H9 (cell line): ENCODE measurements at regions not wholly inside any gene's neighbourhood (a gene's known extent, or its start where the extent isn't known, plus 50 kb on each side); places are given as distances from the start of the nearest gene placed in this dataset.

Source experiments
- DNase-seq: peaks from one replicate; pipeline ENCODE4 v3.0.0-alpha.2; 2017
- H2AFZ ChIP-seq: one replicate; pipeline ENCODE4 v1.6.1; 2013; ENCODE audit warnings: mild to moderate bottlenecking, low read length, control low read depth, moderate library complexity
- H2AK5ac ChIP-seq: 2 replicates; pipeline ENCODE4 v1.6.1; 2013; ENCODE audit warnings: low read length, control low read depth, mixed read lengths; ENCODE audit not compliant: insufficient read length
- H2BK120ac ChIP-seq: one replicate; pipeline ENCODE4 v1.6.1; 2013; ENCODE audit warnings: low read depth, mild to moderate bottlenecking, low read length, control low read depth, inconsistent platforms; ENCODE audit not compliant: poor library complexity, severe bottlenecking
- H2BK12ac ChIP-seq: 2 replicates; pipeline ENCODE4 v1.6.1; 2013; ENCODE audit warnings: low read length, control low read depth, mixed read lengths, low read depth; ENCODE audit not compliant: insufficient read length
- H2BK15ac ChIP-seq: 2 replicates; pipeline ENCODE4 v1.6.1; 2013; ENCODE audit warnings: low read depth, low read length, control low read depth
- H2BK20ac ChIP-seq: one replicate; pipeline ENCODE4 v1.6.1; 2013; ENCODE audit warnings: low read depth, mild to moderate bottlenecking, low read length, control low read depth, inconsistent platforms; ENCODE audit not compliant: poor library complexity, severe bottlenecking
- H2BK5ac ChIP-seq: 2 replicates; pipeline ENCODE4 v1.6.1; 2013; ENCODE audit warnings: low read length, control low read depth, mixed read lengths; ENCODE audit not compliant: insufficient read length
- H3K14ac ChIP-seq: 2 replicates; pipeline ENCODE4 v1.6.1; 2013; ENCODE audit warnings: low read length, control low read depth; ENCODE audit not compliant: insufficient read depth
- H3K18ac ChIP-seq: 2 replicates; pipeline ENCODE4 v1.6.1; 2013; ENCODE audit warnings: low read depth, mild to moderate bottlenecking, mixed read lengths, low read length, control low read depth; ENCODE audit not compliant: insufficient read length
- H3K23ac ChIP-seq: 2 replicates; pipeline ENCODE4 v1.6.1; 2013; ENCODE audit warnings: low read length, control low read depth, mixed read lengths, low read depth; ENCODE audit not compliant: insufficient read length
- H3K23me2 ChIP-seq: 2 replicates; pipeline ENCODE4 v1.6.1; 2013; ENCODE audit warnings: low read depth, mild to moderate bottlenecking, mixed read lengths, low read length, control low read depth; ENCODE audit not compliant: insufficient read length, poor library complexity, severe bottlenecking
- H3K27ac ChIP-seq: 2 replicates; pipeline ENCODE4 v1.5.1; 2013; ENCODE audit warnings: low read length, control low read depth, mixed read lengths, low read depth; ENCODE audit not compliant: insufficient read length
- H3K27me3 ChIP-seq: 2 replicates; pipeline ENCODE4 v1.6.1; 2013; ENCODE audit warnings: low read length, control low read depth, inconsistent platforms; ENCODE audit not compliant: insufficient read depth
- H3K4ac ChIP-seq: 2 replicates; pipeline ENCODE4 v1.6.1; 2013; ENCODE audit warnings: low read depth, mild to moderate bottlenecking, control low read depth, inconsistent platforms, low read length, moderate library complexity
- H3K4me1 ChIP-seq: 2 replicates; pipeline ENCODE4 v1.6.1; 2013; ENCODE audit warnings: low read length, control low read depth, inconsistent platforms; ENCODE audit not compliant: insufficient read depth
- H3K4me2 ChIP-seq: 2 replicates; pipeline ENCODE4 v1.6.1; 2013; ENCODE audit warnings: low read length, control low read depth, mixed read lengths; ENCODE audit not compliant: insufficient read length, insufficient read depth
- H3K56ac ChIP-seq: 2 replicates; pipeline ENCODE4 v1.6.1; 2013; ENCODE audit warnings: low read depth, mild to moderate bottlenecking, mixed read lengths, low read length, control low read depth; ENCODE audit not compliant: insufficient read length
- H3K79me1 ChIP-seq: 2 replicates; pipeline ENCODE4 v1.6.1; 2013; ENCODE audit warnings: low read depth, mild to moderate bottlenecking, moderate library complexity, low read length, control low read depth, inconsistent platforms; ENCODE audit not compliant: insufficient read depth, poor library complexity, severe bottlenecking
- H3K79me2 ChIP-seq: 2 replicates; pipeline ENCODE4 v1.6.1; 2013; ENCODE audit warnings: low read length, control low read depth, inconsistent platforms; ENCODE audit not compliant: insufficient read depth
- H3K9ac ChIP-seq: 2 replicates; pipeline ENCODE4 v1.6.1; 2013; ENCODE audit warnings: low read length, control low read depth, mixed read lengths; ENCODE audit not compliant: insufficient read length; ENCODE audit errors: extremely low read depth
- H3K9me3 ChIP-seq: one replicate; pipeline ENCODE4 v1.6.1; 2013; ENCODE audit warnings: low read depth, low read length, inconsistent platforms; ENCODE audit not compliant: control insufficient read depth
- H3T11ph ChIP-seq: one replicate; pipeline ENCODE4 v1.6.1; 2013; ENCODE audit warnings: mild to moderate bottlenecking, low read length, control low read depth, inconsistent platforms
- H4K20me1 ChIP-seq: one replicate; pipeline ENCODE4 v1.6.1; 2013; ENCODE audit not compliant: control insufficient read depth, insufficient read length, insufficient read depth
- H4K5ac ChIP-seq: 2 replicates; pipeline ENCODE4 v1.6.1; 2013; ENCODE audit warnings: low read depth, mild to moderate bottlenecking, mixed read lengths, low read length, control low read depth; ENCODE audit not compliant: insufficient read length
- H4K8ac ChIP-seq: replicated peaks from 2 replicates; pipeline ENCODE4 v1.6.1; 2013; ENCODE audit warnings: low read length, control low read depth, mixed read lengths, low read depth; ENCODE audit not compliant: insufficient read length
- H4K91ac ChIP-seq: 2 replicates; pipeline ENCODE4 v1.6.1; 2013; ENCODE audit warnings: low read depth, mild to moderate bottlenecking, moderate library complexity, mixed read lengths, low read length, control low read depth; ENCODE audit not compliant: insufficient read length
- H3K27ac Mint-ChIP-seq, 3 experiments: 2 replicates in 2 of 3; 3 replicates in 1 of 3; pipeline ENCODE4 v1.8.0; 2020 to 2021; ENCODE audit warnings: mixed read lengths in 3 of 3, mild to moderate bottlenecking in 1 of 3, moderate library complexity in 1 of 3
- H3K27me3 Mint-ChIP-seq: 2 replicates; pipeline ENCODE4 v1.8.0; 2021; ENCODE audit warnings: low read depth, mild to moderate bottlenecking, moderate library complexity, mixed read lengths
- H3K36me3 Mint-ChIP-seq, 3 experiments: 2 replicates in 2 of 3; 3 replicates in 1 of 3; pipeline ENCODE4 v1.8.0; 2020 to 2021; ENCODE audit warnings: low read depth in 3 of 3, mixed read lengths in 3 of 3; ENCODE audit not compliant: insufficient read depth in 1 of 3
- H3K4me1 Mint-ChIP-seq, 2 experiments: 2 replicates each; pipeline ENCODE4 v1.8.0; 2020; ENCODE audit warnings: mixed read lengths in 2 of 2
- H3K4me3 Mint-ChIP-seq, 2 experiments: 2 replicates in 1 of 2; 3 replicates in 1 of 2; pipeline ENCODE4 v1.8.0; 2020 to 2021; ENCODE audit warnings: mild to moderate bottlenecking in 2 of 2, mixed read lengths in 2 of 2, moderate library complexity in 1 of 2
- H3K9me3 Mint-ChIP-seq, 2 experiments: 2 replicates in 1 of 2; 3 replicates in 1 of 2; pipeline ENCODE4 v1.8.0; 2020; ENCODE audit warnings: mild to moderate bottlenecking in 2 of 2, mixed read lengths in 2 of 2, moderate library complexity in 1 of 2
- CTCF ChIP-seq: fragments of 200-600 bp; sonication (generic); conservative IDR thresholded peaks from 3 replicates; pipeline ENCODE4 v1.8.0; 2021; ENCODE audit warnings: antibody characterized with exemption, mild to moderate bottlenecking
- WGBS: extraction: QIAGEN DNeasy Blood & Tissue Kit; methylation state at CpG from one replicate; pipeline ENCODE4 v1.1.7; 2013; ENCODE audit warnings: missing lambda C conversion rate, low lambda C conversion rate, mixed read lengths; ENCODE audit not compliant: insufficient read length; ENCODE audit errors: extremely low coverage; 5-methylcytosine and 5-hydroxymethylcytosine counted together

GRCh38 chr3:135576751-135577150 lies 388.8 kb upstream of the PPP2R3A start:
- no peak overlapping the region for H2AK5ac ChIP-seq
- no peaks in the 10 kb centered on the region for H3K27me3 ChIP-seq
- no peak overlapping the region for H3T11ph ChIP-seq
- H3K18ac ChIP-seq = no peak overlapping the region
- no peak overlapping the region for H3K14ac ChIP-seq
- no peak for TF ChIP-seq CTCF
- no peak overlapping the region for H2BK15ac ChIP-seq
- no peak overlapping the region for H2BK120ac ChIP-seq
- no peak overlapping the region for H3K4ac ChIP-seq
- no peak overlapping the region for H3K9ac ChIP-seq
- Mint-ChIP-seq H3K4me3 (no peak overlapping the region), H3K4me1 (peaks cover 4 to 8% of the 10 kb centered on the region in 2 experiments), H3K27me3 (peaks cover 3% of the 10 kb centered on the region; the same call in 1 of the 2 replicates), H3K27ac (peak overlapping the region in 1 of 3 experiments; percentile 22; a peak in 1 of 7 replicates), H3K36me3 (peaks cover 0 to 9% (median 2%) of the 10 kb centered on the region in 3 experiments; a peak in 4 of 7 replicates), H3K9me3 (peaks cover 3 to 9% of the 10 kb centered on the region in 2 experiments)
- H3K79me1 ChIP-seq = no peaks in the 10 kb centered on the region
- H2BK20ac ChIP-seq = no peak overlapping the region
- no peaks in the 10 kb centered on the region for H4K20me1 ChIP-seq
- DNase-seq = no peak
- H4K8ac ChIP-seq = no peak overlapping the region
- no peaks in the 10 kb centered on the region for H3K9me3 ChIP-seq
- H3K4me2 ChIP-seq = no peak overlapping the region
- no peak overlapping the region for H3K23ac ChIP-seq
- H3K56ac ChIP-seq = no peak overlapping the region
- H3K23me2 ChIP-seq = no peaks in the 10 kb centered on the region
- H2AFZ ChIP-seq = peak overlapping the region; percentile 63
- WGBS = no CpG with 5 or more reads among the region's 7 CpGs
- H4K91ac ChIP-seq = no peak overlapping the region
- H2BK5ac ChIP-seq = no peak overlapping the region
- no peak overlapping the region for H2BK12ac ChIP-seq
- H4K5ac ChIP-seq = no peak overlapping the region
- H3K79me2 ChIP-seq = no peaks in the 10 kb centered on the region
- no peak overlapping the region for H3K27ac ChIP-seq
- no peaks in the 10 kb centered on the region for H3K4me1 ChIP-seq
